NB4 (cell line): ENCODE measurements at regions not wholly inside any gene's neighbourhood (a gene's known extent, or its start where the extent isn't known, plus 50 kb on each side); places are given as distances from the start of the nearest gene placed in this dataset.
"Not testable (repeated sequence)": the region's sequence is repeated elsewhere in the genome, so short reads cannot be mapped to it uniquely, and the experiment has no call there.

Experiments used
- DNase-seq: peaks from one replicate; pipeline ENCODE4 v3.0.0; 2010; ENCODE audit warnings: low read depth
- H3K4me3 ChIP-seq: one replicate; pipeline ENCODE4 v1.5.1; 2011; ENCODE audit warnings: mild to moderate bottlenecking, low read depth, low read length, moderate library complexity
- MAX ChIP-seq: IDR thresholded peaks from 2 replicates; pipeline ENCODE4 v1.6.1; 2011; ENCODE audit warnings: low read depth, low read length
- MYC ChIP-seq: IDR thresholded peaks from 2 replicates; pipeline ENCODE4 v1.6.1; 2011; ENCODE audit warnings: low read depth, low read length
- POLR2A ChIP-seq: IDR thresholded peaks from 2 replicates; pipeline ENCODE4 v1.6.1; 2011; ENCODE audit warnings: mild to moderate bottlenecking; ENCODE audit not compliant: insufficient read length; ENCODE audit errors: extremely low read depth
- TF ChIP-seq, protein P1 (sequence below): IDR thresholded peaks from one replicate; pipeline ENCODE4 v1.5.1; 2012; ENCODE audit warnings: low read depth, low read length

- no peak for DNase-seq
- TF ChIP-seq MYC (no peak), MAX (no peak), POLR2A (no peak)
- TF ChIP-seq, protein P1, sequence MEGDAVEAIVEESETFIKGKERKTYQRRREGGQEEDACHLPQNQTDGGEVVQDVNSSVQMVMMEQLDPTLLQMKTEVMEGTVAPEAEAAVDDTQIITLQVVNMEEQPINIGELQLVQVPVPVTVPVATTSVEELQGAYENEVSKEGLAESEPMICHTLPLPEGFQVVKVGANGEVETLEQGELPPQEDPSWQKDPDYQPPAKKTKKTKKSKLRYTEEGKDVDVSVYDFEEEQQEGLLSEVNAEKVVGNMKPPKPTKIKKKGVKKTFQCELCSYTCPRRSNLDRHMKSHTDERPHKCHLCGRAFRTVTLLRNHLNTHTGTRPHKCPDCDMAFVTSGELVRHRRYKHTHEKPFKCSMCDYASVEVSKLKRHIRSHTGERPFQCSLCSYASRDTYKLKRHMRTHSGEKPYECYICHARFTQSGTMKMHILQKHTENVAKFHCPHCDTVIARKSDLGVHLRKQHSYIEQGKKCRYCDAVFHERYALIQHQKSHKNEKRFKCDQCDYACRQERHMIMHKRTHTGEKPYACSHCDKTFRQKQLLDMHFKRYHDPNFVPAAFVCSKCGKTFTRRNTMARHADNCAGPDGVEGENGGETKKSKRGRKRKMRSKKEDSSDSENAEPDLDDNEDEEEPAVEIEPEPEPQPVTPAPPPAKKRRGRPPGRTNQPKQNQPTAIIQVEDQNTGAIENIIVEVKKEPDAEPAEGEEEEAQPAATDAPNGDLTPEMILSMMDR = no peak
- no peak overlapping the region for H3K4me3 ChIP-seq
Observed at GRCh38 chr4:75169427-75169826, 236.5 kb downstream of the PARM1 start.

DNA sequence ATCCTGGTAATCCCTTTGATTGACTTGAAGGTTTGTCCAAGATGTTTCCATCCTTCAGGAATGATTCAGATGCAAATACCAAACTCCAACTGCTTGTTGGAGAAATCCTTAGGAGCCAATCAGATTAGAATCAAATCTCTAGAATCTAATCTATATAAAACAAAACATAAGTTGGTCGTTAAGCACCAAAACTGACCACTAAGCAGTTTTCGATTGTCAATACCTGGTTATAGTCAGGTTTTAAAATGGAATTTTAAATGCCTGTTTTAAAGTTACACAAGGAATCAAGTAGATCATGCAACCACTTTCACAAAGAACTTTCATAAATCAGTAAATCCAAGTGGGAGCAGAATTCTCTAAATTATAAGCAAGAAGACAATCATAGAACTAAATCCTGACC is 236.1 kb downstream of the PARM1 start:
- H3K4me3 ChIP-seq = no peak overlapping the region
- DNase-seq = no peak

GRCh38 chr4:75168548-75168947 is 235.6 kb downstream of the PARM1 start:
- no peak overlapping the region for H3K4me3 ChIP-seq
- no peak for DNase-seq

More for the DNA sequence above, 236.1 kb downstream of the PARM1 start:
- TF ChIP-seq POLR2A (no peak), MAX (no peak), MYC (no peak)
- TF ChIP-seq, protein P1 = no peak

DNA sequence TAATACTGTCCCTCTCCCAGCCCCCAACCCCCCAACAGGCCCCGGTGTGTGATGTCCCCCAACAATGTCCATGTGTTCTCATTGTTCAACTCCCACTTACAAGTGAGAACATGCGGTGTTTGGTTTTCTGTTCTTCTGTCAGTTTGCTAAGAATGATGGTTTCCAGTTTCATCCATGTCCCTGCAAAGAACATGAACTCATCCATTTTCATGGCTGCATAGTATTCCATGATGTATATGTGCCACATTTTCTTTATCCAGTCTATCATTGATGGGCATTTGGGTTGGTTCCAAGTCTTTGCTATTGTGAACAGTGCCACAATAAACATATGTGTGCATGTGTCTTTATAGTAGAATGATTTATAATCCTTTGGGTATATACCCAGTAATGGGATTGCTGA is 232.2 kb downstream of the PARM1 start:
- H3K4me3 ChIP-seq, DNase-seq: not testable (repeated sequence)

More at GRCh38 chr4:75168548-75168947, 235.6 kb downstream of the PARM1 start:
- TF ChIP-seq, protein P1 = no peak
- TF ChIP-seq MAX (no peak), MYC (no peak), POLR2A (no peak)

DNA sequence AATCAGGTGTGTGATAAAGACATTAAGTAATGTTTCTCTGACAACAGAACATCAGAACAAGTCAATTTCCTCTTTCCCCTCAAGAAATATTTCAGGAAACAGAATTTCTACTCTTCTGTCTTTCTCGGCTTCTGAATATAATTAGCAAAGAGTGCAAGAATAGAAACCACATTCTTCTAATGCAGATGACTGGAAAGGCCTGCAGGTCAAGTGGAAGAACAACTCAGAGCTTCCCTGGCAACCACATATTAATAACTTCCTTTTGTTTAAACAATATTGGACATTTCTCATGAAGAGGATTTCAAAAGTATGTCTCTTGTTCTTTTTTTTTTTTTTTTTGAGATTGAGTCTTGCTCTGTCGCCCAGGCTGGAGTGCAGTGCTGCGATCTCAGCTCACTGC is 225.5 kb downstream of the PARM1 start:
- no peak for DNase-seq
- TF ChIP-seq, protein P1 = no peak
- TF ChIP-seq MAX (no peak), POLR2A (no peak), MYC (no peak)
- H3K4me3 ChIP-seq = no peak overlapping the region

DNA sequence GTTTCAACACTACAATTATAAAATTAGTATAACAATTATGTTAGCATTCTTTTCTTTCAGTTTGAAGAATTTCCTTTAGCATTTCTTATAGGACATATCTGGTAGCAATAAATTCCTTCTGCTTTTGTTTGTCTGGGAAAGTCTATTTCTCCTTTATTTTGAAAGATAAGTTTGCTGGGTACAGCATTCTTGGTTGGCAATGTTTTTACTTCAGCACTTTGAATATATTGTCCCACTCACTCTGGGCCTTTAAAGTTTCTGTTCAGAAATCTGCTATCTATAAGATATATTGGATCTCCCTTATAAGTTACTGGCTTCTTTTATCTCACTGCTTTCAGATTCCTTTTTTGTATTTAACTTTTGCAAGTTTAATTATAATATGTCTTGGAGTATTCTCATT is 222.1 kb downstream of the PARM1 start:
- TF ChIP-seq POLR2A (no peak), MAX (no peak), MYC (no peak)
- TF ChIP-seq, protein P1 = no peak
- DNase-seq = no peak
- no peak overlapping the region for H3K4me3 ChIP-seq
